HG03175 (cell line): ENCODE measurements at regions not wholly inside any gene's neighbourhood (a gene's known extent, or its start where the extent isn't known, plus 50 kb on each side); places are given as distances from the start of the nearest gene placed in this dataset.

ENCODE experiments used
- ATAC-seq: cut with Tn5 transposase; IDR thresholded peaks from one replicate; pipeline ENCODE4 v1.9.1; 2021; ENCODE audit warnings: mild to moderate bottlenecking, moderate library complexity; ENCODE audit not compliant: unreplicated experiment

DNA sequence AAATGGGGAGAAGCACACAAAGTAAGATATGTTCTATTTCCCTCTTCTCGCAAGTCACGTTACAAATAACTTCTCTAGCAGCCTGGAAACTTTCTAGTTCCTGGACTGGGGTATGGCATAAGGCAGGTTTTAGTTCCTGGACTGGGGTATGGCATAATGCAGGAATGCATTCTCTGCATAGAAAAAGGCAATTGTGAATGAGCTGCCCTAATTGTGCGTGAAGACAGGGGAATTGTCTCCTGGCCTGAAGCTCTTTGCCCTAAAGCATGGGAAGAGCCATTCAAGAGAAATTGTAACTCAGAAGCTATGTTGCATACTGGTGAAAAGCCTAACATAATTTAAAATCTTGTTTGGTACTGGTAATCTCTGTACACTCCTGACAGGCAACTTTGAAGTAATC lies 54.3 kb upstream of the CBLB start:
- no peak for ATAC-seq

DNA sequence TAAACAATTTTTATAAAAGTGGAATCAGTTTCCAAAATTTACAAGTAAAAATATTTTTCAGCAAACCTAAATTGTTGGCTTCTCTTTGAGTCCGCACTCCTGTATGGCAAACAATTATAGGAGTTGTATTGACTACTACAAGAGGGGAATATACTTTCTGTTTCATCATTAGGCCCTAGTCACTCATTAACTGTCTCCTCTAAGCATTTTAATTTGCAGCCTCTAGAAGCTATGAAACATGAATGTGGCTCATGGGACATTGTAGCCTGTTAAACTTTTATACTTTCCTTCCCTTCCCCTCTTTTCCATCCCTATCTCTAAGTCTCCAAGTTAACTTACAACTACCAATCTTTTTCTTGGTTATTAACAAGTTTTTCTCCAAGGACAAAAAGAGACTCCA lies 58.9 kb upstream of the CBLB start:
- no peak for ATAC-seq

DNA sequence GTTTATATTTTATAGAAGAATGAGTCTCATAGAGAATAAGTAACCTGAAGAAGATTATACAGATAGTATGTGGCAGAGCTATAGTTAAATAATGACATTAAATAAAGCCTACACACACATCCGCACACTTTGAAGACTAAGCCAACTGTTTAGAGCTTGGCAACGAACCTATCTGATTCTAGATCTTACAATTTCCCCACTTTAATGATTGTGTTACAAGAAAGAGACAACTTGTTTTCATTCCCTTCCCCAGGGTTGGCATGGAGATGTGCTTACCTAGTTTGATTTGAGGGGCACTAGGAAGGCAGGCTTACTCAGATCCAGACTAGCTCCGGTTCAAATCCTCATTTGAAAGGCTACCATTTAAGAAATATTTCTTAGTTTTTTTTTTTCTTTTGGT lies 61.9 kb upstream of the CBLB start:
- no peak for ATAC-seq

DNA sequence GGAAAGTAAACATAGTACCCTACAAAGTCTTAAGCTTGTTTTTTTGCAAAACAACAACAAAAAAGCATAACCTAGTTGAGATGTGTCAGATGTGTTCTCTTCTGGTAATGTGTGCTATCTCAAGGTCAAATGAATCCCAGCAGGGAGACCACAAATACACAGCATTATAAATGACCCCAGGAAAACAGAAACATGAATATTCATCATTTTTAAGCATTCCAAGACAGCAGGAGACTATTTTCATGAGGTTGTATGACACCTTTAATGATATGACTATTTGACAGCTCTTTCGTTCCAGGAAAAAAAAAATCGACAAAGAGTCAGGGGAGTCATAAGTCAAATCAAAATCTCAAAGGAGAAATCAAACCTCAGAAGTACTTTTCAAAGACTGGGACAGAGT lies 62.7 kb upstream of the CBLB start:
- ATAC-seq: no peak

DNA sequence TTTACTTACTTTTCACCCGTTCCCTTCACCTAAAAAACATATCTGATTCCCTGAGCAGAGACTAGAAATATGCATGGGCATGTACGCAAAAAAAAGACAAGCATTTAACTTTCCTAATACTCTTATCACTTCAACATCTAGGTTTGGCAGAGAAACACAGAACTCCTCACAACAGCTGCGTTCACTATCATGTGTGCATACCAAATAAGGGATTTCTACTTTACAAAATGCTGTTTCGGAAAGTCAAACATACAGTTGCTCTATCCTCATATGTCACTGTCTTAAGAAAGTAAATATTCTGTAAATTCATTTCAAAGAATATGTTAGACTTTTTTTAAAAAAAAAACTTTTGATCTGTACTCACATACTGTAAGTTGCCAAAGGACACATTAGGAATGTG lies 65.1 kb upstream of the CBLB start:
- no peak for ATAC-seq

DNA sequence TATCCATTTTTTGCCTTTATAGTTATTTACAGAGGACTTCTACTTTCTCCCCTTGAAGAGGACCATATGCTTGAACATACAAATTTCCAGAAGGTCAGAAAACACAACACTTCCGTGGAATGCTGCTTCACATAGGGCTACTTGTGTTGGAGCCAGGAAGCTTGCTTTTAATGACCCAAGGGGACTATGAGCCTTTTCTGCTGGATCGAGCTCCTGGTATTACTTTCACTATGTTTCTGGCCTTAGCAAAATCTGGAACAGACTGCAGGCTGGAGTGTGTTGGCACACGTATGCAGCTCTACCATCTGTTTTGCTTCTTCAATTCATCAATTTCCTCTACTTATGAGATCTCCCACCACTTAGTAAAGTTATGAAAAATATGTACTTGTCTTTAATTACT lies 69.3 kb upstream of the CBLB start:
- ATAC-seq: no peak

DNA sequence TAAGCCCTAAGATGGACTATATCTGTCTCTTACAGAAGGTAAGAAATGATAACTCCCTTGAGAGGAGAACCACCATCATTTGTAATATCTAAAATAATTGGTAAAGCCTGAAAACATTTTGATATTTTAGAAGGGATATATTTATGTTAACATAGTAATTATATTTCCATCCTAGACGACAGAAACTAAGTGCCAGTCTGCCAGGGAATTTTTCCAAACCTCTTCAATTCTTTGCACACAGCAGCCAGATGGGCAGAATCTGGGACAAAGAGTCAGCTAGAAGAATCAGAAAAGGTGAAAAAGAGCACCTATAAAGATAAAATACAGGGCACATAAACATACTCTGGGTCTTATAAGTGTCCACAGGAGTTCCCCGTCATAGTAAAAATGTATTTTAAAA lies 70.0 kb upstream of the CBLB start:
- no peak for ATAC-seq

DNA sequence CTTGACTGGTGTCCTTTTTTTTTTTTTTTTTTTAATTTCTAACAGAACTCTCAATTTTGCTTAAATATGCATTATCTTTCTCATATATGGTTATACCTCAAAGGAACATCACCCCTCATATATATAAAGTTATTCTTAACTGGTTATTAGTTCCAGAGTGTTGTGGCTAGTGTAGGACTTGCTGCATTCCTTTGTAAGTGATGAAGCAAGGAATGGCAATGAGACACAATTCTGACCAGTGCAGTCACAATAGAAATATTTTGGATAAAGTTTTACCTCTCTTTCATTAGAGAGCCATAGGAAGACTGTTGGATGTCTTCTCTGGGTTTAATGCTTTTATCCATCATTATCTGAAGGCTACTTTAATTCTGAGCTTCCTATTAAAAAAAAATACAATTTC lies 75.5 kb upstream of the CBLB start:
- no peak for ATAC-seq

DNA sequence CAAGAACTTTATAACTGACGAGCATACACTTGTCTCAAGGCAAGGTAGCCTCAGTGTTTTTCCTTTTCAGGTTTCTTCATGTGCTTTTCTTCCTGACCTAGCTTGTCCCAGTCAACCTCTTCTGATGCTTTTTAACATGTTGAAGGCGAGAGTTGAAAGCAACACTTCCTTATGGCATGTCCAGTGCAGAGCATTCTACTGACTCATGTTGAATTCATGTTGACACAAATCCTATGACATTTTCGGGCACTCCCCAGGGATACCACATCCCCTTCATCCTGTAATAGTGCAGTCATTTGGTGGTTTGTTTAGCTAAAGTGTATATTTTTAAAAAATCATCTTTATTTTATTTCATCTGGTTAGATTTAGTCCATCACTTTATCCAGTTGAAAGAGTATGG lies 75.9 kb upstream of the CBLB start:
- ATAC-seq: no peak

DNA sequence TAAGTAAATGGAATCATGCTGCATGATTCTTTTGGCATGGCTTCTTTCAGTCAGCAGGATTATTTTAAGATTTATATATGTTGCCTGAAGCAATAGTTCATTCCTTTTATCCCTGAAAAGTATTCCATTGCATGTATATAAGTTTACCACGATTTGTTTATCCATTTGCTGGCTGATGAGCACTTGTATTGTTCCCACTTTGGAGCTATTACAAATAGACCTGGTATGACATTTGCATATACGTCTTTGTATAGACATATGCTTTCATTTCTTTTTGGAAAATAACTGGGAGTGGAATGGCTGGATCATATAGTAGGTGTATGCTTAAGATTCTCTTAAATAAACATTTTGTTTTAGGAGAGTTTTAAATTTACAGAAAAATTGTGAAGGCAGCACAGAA lies 79.3 kb upstream of the CBLB start:
- no peak for ATAC-seq

DNA sequence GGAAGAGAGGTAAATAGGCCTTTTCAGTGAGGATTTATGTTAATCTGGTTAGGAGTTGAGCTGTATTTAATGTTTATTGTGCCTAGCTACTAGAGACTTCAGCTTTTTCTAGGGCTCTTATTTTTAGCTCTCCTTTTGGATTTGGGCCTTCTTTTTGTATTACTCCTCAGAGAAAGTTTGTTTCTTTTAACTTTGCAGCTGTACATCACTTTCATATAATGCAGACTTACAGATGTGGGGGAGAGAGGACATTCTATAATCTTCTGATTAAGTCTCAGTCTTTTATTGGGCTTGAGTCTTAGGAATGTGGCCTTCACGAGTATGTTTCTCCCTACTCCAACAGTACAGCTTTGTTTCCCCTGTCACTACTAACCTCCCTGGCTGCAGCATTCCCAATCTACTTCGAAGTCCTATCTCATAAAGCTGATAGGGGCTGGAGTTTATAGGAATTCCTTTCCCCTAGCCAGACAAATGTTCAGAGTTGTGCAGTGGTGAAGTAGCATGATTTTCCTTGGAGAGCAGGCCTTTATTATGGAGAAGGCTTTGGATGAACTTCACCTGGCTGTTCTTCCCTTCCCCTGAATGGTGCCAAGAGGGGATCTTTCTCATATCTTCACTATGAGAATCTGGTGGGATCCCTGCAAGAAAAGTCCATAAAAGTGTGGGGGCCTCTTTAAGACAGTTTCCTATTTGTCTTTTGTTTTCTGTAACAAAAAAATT lies 82.2 kb upstream of the CBLB start:
- no peak for ATAC-seq

DNA sequence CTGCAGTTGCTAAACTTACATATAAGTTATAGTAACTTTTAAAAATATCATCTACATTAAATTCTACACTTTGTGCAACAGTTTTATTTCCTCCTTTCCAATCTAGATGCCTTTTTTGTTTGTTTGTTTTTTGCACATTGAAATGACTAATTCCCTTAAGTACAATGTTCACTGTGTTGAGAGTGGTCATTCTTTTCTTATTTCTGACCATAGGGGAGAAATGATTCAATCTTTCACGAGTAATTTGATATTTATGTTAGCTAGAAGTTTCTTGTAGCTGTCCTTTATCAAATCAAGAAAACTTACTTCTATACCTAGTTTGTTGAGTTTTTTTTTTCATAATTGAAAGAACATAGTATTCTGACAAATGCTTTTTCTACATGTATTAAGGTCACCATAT lies 85.0 kb upstream of the CBLB start:
- no peak for ATAC-seq

DNA sequence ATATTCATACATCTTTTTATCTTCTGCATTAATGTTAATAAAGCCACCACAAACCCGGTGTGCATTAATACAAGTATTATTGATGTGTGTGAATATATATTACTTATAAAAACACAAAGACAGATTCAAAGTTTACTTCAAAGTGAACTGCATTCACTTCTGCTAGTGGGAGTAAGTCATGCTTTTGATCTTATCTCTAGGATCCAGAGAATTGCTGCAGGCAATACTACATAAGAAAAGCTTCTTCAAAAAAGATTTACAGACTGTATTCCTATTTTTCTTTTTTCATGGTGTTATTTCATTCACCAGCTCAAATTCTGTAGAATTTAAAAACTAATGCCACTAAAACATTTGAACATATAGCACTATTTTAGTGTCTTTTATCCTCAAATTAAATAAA lies 87.5 kb upstream of the CBLB start:
- no peak for ATAC-seq

DNA sequence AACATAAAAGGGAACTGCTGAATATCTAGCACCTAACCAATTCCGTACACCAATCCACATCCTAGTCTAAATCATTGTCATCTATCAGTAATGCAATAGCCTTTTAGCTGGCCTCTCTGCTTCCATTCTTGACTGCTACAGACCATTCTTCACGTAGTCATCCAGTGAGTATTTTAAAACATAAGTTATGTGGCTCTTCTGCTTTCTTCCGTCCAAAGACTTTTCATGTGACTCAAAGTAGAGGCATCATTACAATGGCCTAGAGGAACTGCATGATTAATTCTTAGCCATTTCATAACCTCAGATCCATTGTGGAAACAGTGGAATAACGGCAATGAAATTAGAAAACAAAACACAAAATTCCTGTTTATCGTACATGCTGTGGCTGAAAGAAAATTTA lies 88.9 kb upstream of the CBLB start:
- no peak for ATAC-seq

DNA sequence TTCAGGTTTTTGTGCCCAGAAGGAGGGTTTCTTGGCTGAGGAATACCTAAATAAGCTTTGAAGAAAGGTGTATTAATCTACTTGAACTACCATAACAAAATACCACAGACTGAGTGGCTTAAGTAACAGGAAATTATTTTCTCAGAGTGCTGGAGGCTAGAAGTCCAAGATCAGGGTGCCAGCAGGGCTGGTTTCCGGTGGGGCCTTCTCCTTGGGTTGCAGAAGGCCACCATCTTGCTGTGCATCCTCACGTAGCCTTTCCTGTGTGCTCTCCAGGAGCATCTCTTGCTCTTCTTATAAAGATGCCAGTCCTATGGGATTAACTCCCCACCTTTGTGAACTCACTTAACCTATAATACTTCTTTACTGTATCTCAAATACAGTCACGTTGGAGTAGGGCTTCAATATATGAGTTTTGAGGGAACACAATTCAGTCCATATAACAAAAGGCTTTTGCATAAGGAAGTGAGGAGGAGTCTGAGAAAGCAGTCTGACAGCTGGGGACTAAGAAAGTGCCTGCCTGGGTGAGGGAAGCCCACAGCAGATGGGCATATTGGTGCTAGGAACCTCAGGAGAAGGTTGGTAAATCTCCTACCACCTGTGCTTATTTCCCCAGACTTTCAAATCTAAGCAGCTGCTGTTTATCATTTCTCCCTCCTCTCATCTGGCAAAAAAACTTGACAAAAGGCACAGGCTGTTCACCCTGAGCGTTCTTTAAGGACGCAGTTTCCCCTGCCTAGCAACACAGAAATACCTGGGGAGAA lies 89.6 kb upstream of the CBLB start:
- ATAC-seq: no peak

DNA sequence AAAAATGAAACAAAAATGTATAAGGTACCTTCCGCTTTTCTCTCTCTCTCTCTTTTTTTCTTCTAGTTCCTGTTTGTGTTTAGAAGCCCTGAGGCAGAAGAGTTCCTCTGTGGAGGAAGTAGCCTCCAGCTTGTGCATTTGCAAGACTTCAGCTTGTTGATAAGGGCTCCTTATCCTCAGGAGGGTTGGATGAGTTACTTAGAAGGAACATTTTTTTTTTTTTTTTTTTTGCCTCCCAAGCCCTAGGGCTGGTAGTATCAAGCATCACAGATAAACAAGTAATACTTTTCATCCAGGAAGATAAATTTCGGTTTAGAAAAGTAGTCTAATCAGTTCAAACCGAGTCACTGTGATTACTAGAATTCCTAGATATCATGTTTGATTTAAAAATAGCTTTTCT lies 91.0 kb upstream of the CBLB start:
- no peak for ATAC-seq

DNA sequence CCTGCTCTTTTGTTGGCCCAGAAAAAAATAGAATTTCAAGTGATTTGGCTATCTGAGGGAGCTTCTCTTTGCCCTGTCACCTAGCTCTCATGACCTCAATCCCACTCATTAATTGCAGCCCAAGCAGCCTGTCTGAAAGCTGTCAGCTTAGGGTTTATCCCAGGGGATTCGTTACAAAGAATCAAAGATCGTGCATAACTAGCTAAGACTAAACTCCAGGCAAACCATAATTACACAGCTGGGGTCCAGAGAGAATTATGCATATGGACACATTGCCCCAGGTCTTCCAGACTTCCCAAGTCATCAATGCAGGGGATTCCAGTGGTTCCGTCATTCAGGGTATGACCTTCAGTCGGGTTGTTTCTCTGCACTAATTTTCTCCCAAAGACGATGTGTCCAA lies 91.6 kb upstream of the CBLB start:
- no peak for ATAC-seq

DNA sequence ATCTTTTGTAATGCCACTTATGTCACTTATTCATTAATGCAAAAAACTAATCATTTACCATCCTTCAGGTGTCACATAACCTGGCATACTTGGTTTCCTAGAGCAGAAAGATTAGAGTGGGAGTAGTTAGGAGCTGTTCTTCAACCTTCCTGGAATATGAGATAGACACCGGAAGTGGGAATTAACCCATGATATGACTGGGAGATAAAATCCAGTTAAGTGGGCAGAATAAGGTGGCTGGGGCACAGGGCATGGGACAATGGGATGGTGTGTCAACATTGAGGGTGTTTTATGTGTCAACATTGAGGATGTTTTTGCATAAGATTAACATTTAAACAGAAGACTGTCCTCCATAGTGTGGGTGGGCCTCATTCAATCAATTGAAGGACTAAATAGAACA lies 94.3 kb upstream of the CBLB start:
- ATAC-seq: no peak

DNA sequence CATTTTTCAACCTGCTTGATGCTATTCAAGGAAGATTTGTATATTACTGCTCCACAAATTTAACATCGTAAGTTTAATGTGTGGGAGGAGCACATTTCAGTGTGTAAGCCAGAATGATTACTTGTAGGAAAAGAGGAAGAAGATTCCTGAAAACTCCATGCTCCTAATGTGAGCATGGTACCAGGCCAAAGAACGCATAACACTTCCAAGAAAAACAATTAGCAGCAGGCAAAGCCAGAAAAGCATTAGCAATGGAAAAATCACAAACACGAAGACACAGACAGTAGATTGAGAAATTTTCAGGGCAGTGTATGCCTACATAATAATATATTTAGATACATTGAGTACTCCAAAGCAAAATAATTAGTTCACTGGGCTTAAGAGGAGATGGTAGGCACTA lies 96.6 kb upstream of the CBLB start:
- no peak for ATAC-seq

DNA sequence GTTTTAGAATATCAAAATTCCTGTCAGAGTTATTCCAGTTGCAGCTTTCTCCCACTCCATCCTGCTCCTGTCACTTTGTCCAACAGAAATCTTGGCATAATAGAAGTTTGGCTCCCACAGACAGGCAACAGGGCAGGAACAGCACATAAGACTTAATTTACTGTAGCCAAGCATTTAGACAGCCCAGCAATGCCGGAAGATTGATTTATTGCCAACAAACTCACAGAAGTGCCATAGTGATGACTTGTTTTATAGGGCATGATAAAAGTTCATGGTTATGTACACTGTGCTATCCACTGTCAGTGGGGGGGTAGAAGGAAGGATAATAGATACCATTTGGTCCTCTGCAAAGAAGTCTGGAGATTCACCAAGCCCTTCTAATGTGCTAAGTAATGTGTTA lies 98.3 kb upstream of the CBLB start:
- no peak for ATAC-seq

DNA sequence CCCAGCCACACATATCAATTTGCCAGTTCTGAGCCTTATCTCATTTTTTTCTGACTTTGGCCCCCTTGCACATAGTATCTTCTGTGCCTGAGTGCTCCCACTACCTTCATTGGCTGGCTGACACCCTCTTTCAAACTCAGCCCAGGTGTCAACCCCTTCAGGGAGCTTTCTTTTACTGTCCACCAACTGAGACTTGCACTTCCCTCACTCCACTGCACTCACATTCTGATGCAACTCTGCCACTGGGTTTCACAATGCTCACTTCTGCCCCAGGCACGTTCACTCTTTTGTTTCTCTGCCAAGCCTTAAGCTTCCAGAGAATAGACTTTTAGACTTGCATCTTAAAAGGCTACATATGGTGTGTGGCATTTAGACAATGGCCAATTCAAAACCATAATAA lies 101.5 kb upstream of the CBLB start:
- no peak for ATAC-seq

DNA sequence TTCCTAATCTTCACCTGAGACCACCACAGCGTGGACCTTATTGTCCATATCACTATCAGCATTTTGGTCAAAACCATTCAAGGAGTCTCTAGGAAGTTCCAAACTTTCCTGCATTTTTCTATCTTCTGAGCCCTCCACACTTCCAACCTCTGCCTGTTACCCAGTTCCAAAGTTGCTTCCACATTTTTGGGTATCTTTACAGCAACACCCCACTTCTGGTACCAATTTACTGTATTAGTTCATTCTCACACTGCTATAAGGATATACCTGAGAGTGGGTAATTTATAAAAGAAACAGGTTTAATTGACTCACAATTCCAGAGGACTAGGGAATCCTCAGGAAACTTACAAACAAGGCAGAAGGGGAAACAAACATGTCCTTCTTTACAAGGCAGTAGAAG lies 103.3 kb upstream of the CBLB start:
- no peak for ATAC-seq

DNA sequence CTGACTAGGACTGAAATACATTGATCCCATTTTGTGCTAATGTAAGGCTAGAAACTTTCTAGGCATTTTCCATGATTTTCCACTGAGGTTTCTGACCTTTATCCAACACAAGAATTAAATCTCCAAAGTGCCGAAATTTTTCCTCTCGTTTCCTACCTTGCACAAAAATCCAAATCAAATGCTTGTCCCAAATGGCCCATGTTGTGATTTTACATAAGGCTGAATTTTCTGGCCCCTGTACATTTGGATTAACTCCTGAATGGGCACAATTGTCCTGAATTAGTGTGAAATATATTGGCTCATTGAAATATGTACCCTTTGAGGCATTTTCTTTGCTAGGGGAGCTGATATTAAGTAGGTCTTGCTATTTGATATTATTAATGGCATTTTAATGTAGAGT lies 105.6 kb upstream of the CBLB start:
- no peak for ATAC-seq
